Psoas muscle (tissue), 7 donors: ENCODE measurements at regions not wholly inside any gene's neighbourhood (a gene's known extent, or its start where the extent isn't known, plus 50 kb on each side); places are given as distances from the start of the nearest gene placed in this dataset.

Experiments used
- ATAC-seq, 4 donors: fragments of 200-7000 bp; cut with Tn5 transposase; one replicate each; pipeline ENCODE4 v1.9.1; 2020; ENCODE audit warnings: moderate library complexity in 3 of 4, mild to moderate bottlenecking in 2 of 4
- DNase-seq, 2 donors: peaks; one replicate each; pipeline ENCODE4 v3.0.0-alpha.2; 2020
- H3K27ac ChIP-seq: fragments of 200-600 bp; one replicate; pipeline ENCODE4 v1.8.0; 2022
- H3K27me3 ChIP-seq, 3 donors: fragments of 200-600 bp in 1 of 3; one replicate each; pipeline versions ENCODE4 v1.6.1 to v1.8.0; 2013 to 2022; ENCODE audit warnings: low read length in 2 of 3, mild to moderate bottlenecking in 2 of 3, moderate library complexity in 1 of 3; ENCODE audit not compliant: insufficient read depth in 3 of 3
- H3K36me3 ChIP-seq, 2 donors: fragments of 200-600 bp in 1 of 2; one replicate each; pipeline versions ENCODE4 v1.6.1 to v1.8.0; 2013 to 2022; ENCODE audit warnings: low read depth in 1 of 2, mild to moderate bottlenecking in 1 of 2, moderate library complexity in 1 of 2; ENCODE audit not compliant: insufficient read depth in 1 of 2
- H3K4me1 ChIP-seq: fragments of 200-600 bp; one replicate; pipeline ENCODE4 v1.8.0; 2022
- H3K4me3 ChIP-seq: fragments of 200-600 bp; one replicate; pipeline ENCODE4 v1.8.0; 2022; ENCODE audit warnings: mild to moderate bottlenecking
- H3K9me3 ChIP-seq: fragments of 200-600 bp; one replicate; pipeline ENCODE4 v1.8.0; 2022
- CTCF ChIP-seq: fragments of 200-600 bp; IDR thresholded peaks from one replicate; pipeline ENCODE4 v1.8.0; 2022; ENCODE audit warnings: antibody characterized with exemption
- WGBS, 3 donors: extraction: QIAGEN DNeasy Blood & Tissue Kit; methylation state at CpG; one replicate each; pipeline versions ENCODE4 v1.1.6 to v1.1.7; 2013; 5-methylcytosine and 5-hydroxymethylcytosine counted together
- intact Hi-C, 2 donors: fragments of 100-400 bp; cut with DNase I; formaldehyde crosslinking; loops; one replicate each; pipeline versions ENCODE4 v1.11.0 to v1.14.2; 2022
- donor health status: healthy with polysubstance abuse.
- donor health status: DM: no; HTN: no; CAD: no; lungs with moderate emphysema.
- donor health status: Bipolar disorder and iron deficiency.
- donor health status: healthy.
- donor health status: DM: yes; HTN: yes; CAD: no.
- donor health status: DM: no; HTN: no; CAD: no.
- donor health status: DM: yes; HTN: yes; CAD: no.

- ATAC-seq (no peak), DNase-seq (no peak)
- Histone ChIP-seq H3K36me3 (no peaks in the 10 kb centered on the region), H3K27ac (no peak overlapping the region), H3K4me3 (no peak overlapping the region), H3K4me1 (no peaks in the 10 kb centered on the region), H3K9me3 (no peaks in the 10 kb centered on the region), H3K27me3 (peaks cover 0 to 4% (median 0%) of the 10 kb centered on the region in 3 donors)
- WGBS, 3 donors = 63 to 71% (median 66%) methylated on average over 6 of the region's 6 CpGs
- intact Hi-C loops = no loop called here
- no peak for TF ChIP-seq CTCF
Observed at GRCh38 chr5:36494841-36495601, 111.4 kb upstream of the SLC1A3 start.

DNA sequence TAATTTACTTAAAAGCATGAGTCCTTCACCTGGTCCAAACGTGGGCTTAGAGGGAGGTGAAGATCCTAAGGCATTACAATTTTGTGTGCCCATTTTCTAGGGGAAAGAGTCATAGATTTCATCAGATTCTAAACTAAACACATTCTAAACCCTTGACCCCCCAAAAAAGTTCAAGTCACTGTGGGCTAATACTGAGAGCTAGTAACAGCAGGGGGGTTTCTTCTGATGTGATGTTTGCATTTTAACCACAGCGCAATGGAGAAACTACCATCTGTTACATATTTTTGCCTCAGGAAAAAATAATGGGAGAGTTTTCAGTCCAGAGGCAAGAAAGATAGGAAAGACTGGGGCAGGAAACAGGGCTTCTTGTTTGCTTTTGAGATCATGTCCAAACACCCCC lies 110.8 kb upstream of the SLC1A3 start:
- intact Hi-C loops = no loop called here
- 46 to 56% (median 47%) methylated on average over 2 of the region's 2 CpGs for WGBS, 3 donors
- H3K27ac ChIP-seq = no peak overlapping the region
- TF ChIP-seq CTCF = no peak
- H3K9me3 ChIP-seq = no peaks in the 10 kb centered on the region
- peaks cover 0 to 4% (median 0%) of the 10 kb centered on the region in 3 donors for H3K27me3 ChIP-seq
- no peak for DNase-seq
- H3K36me3 ChIP-seq = no peaks in the 10 kb centered on the region
- ATAC-seq = no peak
- no peak overlapping the region for H3K4me3 ChIP-seq
- no peaks in the 10 kb centered on the region for H3K4me1 ChIP-seq

GRCh38 chr5:36496471-36496870 lies 109.9 kb upstream of the SLC1A3 start:
- Histone ChIP-seq H3K4me1 (no peaks in the 10 kb centered on the region), H3K36me3 (no peaks in the 10 kb centered on the region), H3K27ac (no peak overlapping the region), H3K27me3 (peaks cover 0 to 4% (median 0%) of the 10 kb centered on the region in 3 donors), H3K4me3 (no peak overlapping the region), H3K9me3 (no peaks in the 10 kb centered on the region)
- no peak for DNase-seq
- WGBS, 3 donors = 34 to 50% (median 38%) methylated on average over 4 of the region's 4 CpGs
- intact Hi-C loops = no loop called here
- no peak for TF ChIP-seq CTCF
- no peak for ATAC-seq

DNA sequence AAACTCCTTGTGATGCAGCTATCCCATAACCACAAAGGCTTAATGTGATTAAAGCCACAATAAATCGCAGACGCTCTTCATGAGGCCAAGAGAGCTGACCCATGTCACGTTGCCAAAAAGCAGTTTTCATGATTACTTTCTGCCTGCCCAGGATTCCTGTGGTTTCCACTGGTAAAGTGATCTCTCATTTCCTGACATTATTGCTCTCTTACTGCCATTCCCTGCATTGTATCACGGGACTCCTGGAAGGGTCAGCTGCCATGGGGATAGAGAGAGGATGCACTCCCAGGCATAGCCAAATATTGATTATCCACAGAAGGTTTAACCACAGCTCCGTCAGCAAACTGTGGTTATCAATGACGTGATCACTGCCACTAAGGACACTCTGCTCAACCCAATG lies 103.8 kb upstream of the SLC1A3 start:
- no peak overlapping the region for H3K27ac ChIP-seq
- WGBS, 3 donors = 27 to 35% (median 32%) methylated on average over 6 of the region's 6 CpGs
- no peak overlapping the region for H3K4me3 ChIP-seq
- H3K4me1 ChIP-seq = no peaks in the 10 kb centered on the region
- H3K36me3 ChIP-seq = no peaks in the 10 kb centered on the region
- no peaks in the 10 kb centered on the region for H3K27me3 ChIP-seq
- H3K9me3 ChIP-seq = no peaks in the 10 kb centered on the region
- intact Hi-C loops = no loop called here
- no peak for DNase-seq
- ATAC-seq = peak in 1 of 4 donors; percentile 21
- TF ChIP-seq CTCF = no peak

DNA sequence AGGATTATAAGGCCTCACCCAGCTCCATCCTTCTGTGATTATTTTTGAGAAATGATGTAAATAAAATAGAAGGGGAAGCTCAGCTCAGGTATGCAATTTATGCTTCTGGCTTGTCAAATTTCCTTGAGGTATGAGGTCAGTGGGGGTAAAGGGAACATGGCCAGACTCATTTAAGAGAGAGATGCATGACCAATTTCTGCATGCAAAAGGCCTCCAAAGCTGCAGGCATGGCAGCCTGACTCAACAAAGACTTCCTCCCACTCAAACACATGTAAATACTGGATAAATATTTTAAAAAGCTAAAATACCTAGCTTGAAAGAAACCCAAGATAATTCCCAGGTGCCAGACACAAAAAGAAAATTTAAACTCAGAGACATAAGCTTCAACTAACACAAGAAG lies 101.4 kb upstream of the SLC1A3 start:
- no peaks in the 10 kb centered on the region for H3K36me3 ChIP-seq
- peaks cover 2% of the 10 kb centered on the region for H3K9me3 ChIP-seq
- H3K4me1 ChIP-seq = no peaks in the 10 kb centered on the region
- no peak for ATAC-seq
- no peak overlapping the region for H3K27ac ChIP-seq
- intact Hi-C loops = no loop called here
- no peak for TF ChIP-seq CTCF
- no peak for DNase-seq
- H3K27me3 ChIP-seq = no peaks in the 10 kb centered on the region
- no peak overlapping the region for H3K4me3 ChIP-seq
